ENCODE measurements at regions not wholly inside any gene's neighbourhood (a gene's known extent, or its start where the extent isn't known, plus 50 kb on each side); places are given as distances from the start of the nearest gene placed in this dataset.

- no peaks in the 10 kb centered on the region for H3K36me3 Mint-ChIP-seq
- H3K4me1 Mint-ChIP-seq = no peaks in the 10 kb centered on the region
- DNase-seq (no peak), ATAC-seq (ENCODE audit: low read depth in 2 of 2) (no peak)
- Histone ChIP-seq H3K9me3 (ENCODE audit: control insufficient read depth in 2 of 2, low read length in 2 of 2) (no peaks in the 10 kb centered on the region), H3K4me3 (ENCODE audit: low read depth, low read length) (no peak overlapping the region), H3K27me3 (ENCODE audit: control insufficient read depth, insufficient read depth, low read length) (no peaks in the 10 kb centered on the region), H3K27ac (ENCODE audit: insufficient read depth, low read length, poor library complexity, severe bottlenecking) (no peak overlapping the region), H3K4me1 (ENCODE audit: control insufficient read depth, insufficient read depth, low read length, poor library complexity, severe bottlenecking) (no peaks in the 10 kb centered on the region), H3K36me3 (ENCODE audit: control insufficient read depth, insufficient read depth, low read length) (no peaks in the 10 kb centered on the region)
- H3K9me3 Mint-ChIP-seq = peaks cover 0 to 6% (median 0%) of the 10 kb centered on the region in 7 donors
- no peak overlapping the region for H3K4me3 Mint-ChIP-seq
- H3K27me3 Mint-ChIP-seq = no peaks in the 10 kb centered on the region
- H3K27ac Mint-ChIP-seq = no peak overlapping the region
These were observed 211.3 kb downstream of the CXCL12 start for GRCh38 chr10:44173608-44173894.

GRCh38 chr10:44172883-44173607, 211.9 kb downstream of the CXCL12 start:
- H3K27me3 ChIP-seq (ENCODE audit: control insufficient read depth, insufficient read depth, low read length) = no peaks in the 10 kb centered on the region
- Mint-ChIP-seq H3K27ac (no peak overlapping the region), H3K27me3 (no peaks in the 10 kb centered on the region), H3K4me3 (no peak overlapping the region), H3K4me1 (no peaks in the 10 kb centered on the region), H3K36me3 (no peaks in the 10 kb centered on the region), H3K9me3 (peaks cover 0 to 6% (median 0%) of the 10 kb centered on the region in 7 donors)
- ATAC-seq (ENCODE audit: low read depth in 2 of 2) = no peak
- no peak for DNase-seq
- no peaks in the 10 kb centered on the region for H3K36me3 ChIP-seq (ENCODE audit: control insufficient read depth, insufficient read depth, low read length)
- no peak overlapping the region for H3K27ac ChIP-seq (ENCODE audit: insufficient read depth, low read length, poor library complexity, severe bottlenecking)
- no peak overlapping the region for H3K4me3 ChIP-seq (ENCODE audit: low read depth, low read length)
- no peaks in the 10 kb centered on the region for H3K9me3 ChIP-seq (ENCODE audit: control insufficient read depth in 2 of 2, low read length in 2 of 2)
- no peaks in the 10 kb centered on the region for H3K4me1 ChIP-seq (ENCODE audit: control insufficient read depth, insufficient read depth, low read length, poor library complexity, severe bottlenecking)

- ATAC-seq (ENCODE audit: low read depth in 2 of 2) = no peak
- no peaks in the 10 kb centered on the region for H3K9me3 ChIP-seq (ENCODE audit: control insufficient read depth in 2 of 2, low read length in 2 of 2)
- H3K27me3 ChIP-seq (ENCODE audit: control insufficient read depth, insufficient read depth, low read length) = no peaks in the 10 kb centered on the region
- no peaks in the 10 kb centered on the region for H3K27me3 Mint-ChIP-seq
- H3K27ac ChIP-seq (ENCODE audit: insufficient read depth, low read length, poor library complexity, severe bottlenecking) = no peak overlapping the region
- no peak overlapping the region for H3K4me3 Mint-ChIP-seq
- peaks cover 0 to 6% (median 0%) of the 10 kb centered on the region in 7 donors for H3K9me3 Mint-ChIP-seq
- no peaks in the 10 kb centered on the region for H3K36me3 ChIP-seq (ENCODE audit: control insufficient read depth, insufficient read depth, low read length)
- no peak for DNase-seq
- H3K4me1 Mint-ChIP-seq = no peaks in the 10 kb centered on the region
- H3K36me3 Mint-ChIP-seq = no peaks in the 10 kb centered on the region
- H3K4me1 ChIP-seq (ENCODE audit: control insufficient read depth, insufficient read depth, low read length, poor library complexity, severe bottlenecking) = no peaks in the 10 kb centered on the region
- no peak overlapping the region for H3K27ac Mint-ChIP-seq
- no peak overlapping the region for H3K4me3 ChIP-seq (ENCODE audit: low read depth, low read length)
These were observed 213.1 kb downstream of the CXCL12 start for GRCh38 chr10:44171765-44172164.

- ATAC-seq (ENCODE audit: low read depth in 2 of 2) = no peak
- Mint-ChIP-seq H3K27me3 (no peaks in the 10 kb centered on the region), H3K9me3 (peaks cover 0 to 4% (median 0%) of the 10 kb centered on the region in 7 donors), H3K4me1 (no peaks in the 10 kb centered on the region), H3K4me3 (no peak overlapping the region), H3K36me3 (no peaks in the 10 kb centered on the region), H3K27ac (no peak overlapping the region)
- H3K4me1 ChIP-seq (ENCODE audit: control insufficient read depth, insufficient read depth, low read length, poor library complexity, severe bottlenecking) = no peaks in the 10 kb centered on the region
- no peak overlapping the region for H3K27ac ChIP-seq (ENCODE audit: insufficient read depth, low read length, poor library complexity, severe bottlenecking)
- no peaks in the 10 kb centered on the region for H3K36me3 ChIP-seq (ENCODE audit: control insufficient read depth, insufficient read depth, low read length)
- no peaks in the 10 kb centered on the region for H3K9me3 ChIP-seq (ENCODE audit: control insufficient read depth in 2 of 2, low read length in 2 of 2)
- DNase-seq = no peak
- H3K4me3 ChIP-seq (ENCODE audit: low read depth, low read length) = no peak overlapping the region
- peaks cover 1% of the 10 kb centered on the region for H3K27me3 ChIP-seq (ENCODE audit: control insufficient read depth, insufficient read depth, low read length)
These were observed 216.4 kb downstream of the CXCL12 start for GRCh38 chr10:44168478-44168877.

GRCh38 chr10:44167752-44168151, 217.1 kb downstream of the CXCL12 start:
- peaks cover 1% of the 10 kb centered on the region for H3K27me3 ChIP-seq (ENCODE audit: control insufficient read depth, insufficient read depth, low read length)
- DNase-seq (no peak), ATAC-seq (ENCODE audit: low read depth in 2 of 2) (no peak)
- H3K36me3 ChIP-seq (ENCODE audit: control insufficient read depth, insufficient read depth, low read length) = no peaks in the 10 kb centered on the region
- H3K27ac ChIP-seq (ENCODE audit: insufficient read depth, low read length, poor library complexity, severe bottlenecking) = no peak overlapping the region
- Mint-ChIP-seq H3K27ac (no peak overlapping the region), H3K4me1 (no peaks in the 10 kb centered on the region), H3K36me3 (no peaks in the 10 kb centered on the region), H3K27me3 (no peaks in the 10 kb centered on the region), H3K9me3 (peaks cover 0 to 4% (median 0%) of the 10 kb centered on the region in 7 donors), H3K4me3 (no peak overlapping the region)
- H3K4me1 ChIP-seq (ENCODE audit: control insufficient read depth, insufficient read depth, low read length, poor library complexity, severe bottlenecking) = no peaks in the 10 kb centered on the region
- H3K9me3 ChIP-seq (ENCODE audit: control insufficient read depth in 2 of 2, low read length in 2 of 2) = no peaks in the 10 kb centered on the region
- no peak overlapping the region for H3K4me3 ChIP-seq (ENCODE audit: low read depth, low read length)

- H3K4me3 ChIP-seq (ENCODE audit: low read depth, low read length) = no peak overlapping the region
- ATAC-seq (ENCODE audit: low read depth in 2 of 2) = no peak
- Mint-ChIP-seq H3K36me3 (no peaks in the 10 kb centered on the region), H3K4me3 (no peak overlapping the region), H3K27me3 (no peaks in the 10 kb centered on the region), H3K4me1 (no peaks in the 10 kb centered on the region), H3K9me3 (peaks cover 0 to 3% (median 0%) of the 10 kb centered on the region in 7 donors), H3K27ac (no peak overlapping the region)
- no peak for DNase-seq
- H3K36me3 ChIP-seq (ENCODE audit: control insufficient read depth, insufficient read depth, low read length) = no peaks in the 10 kb centered on the region
- no peaks in the 10 kb centered on the region for H3K9me3 ChIP-seq (ENCODE audit: control insufficient read depth in 2 of 2, low read length in 2 of 2)
- H3K4me1 ChIP-seq (ENCODE audit: control insufficient read depth, insufficient read depth, low read length, poor library complexity, severe bottlenecking) = no peaks in the 10 kb centered on the region
- H3K27ac ChIP-seq (ENCODE audit: insufficient read depth, low read length, poor library complexity, severe bottlenecking) = no peak overlapping the region
- peaks cover 1% of the 10 kb centered on the region for H3K27me3 ChIP-seq (ENCODE audit: control insufficient read depth, insufficient read depth, low read length)
These were observed 218.5 kb downstream of the CXCL12 start for GRCh38 chr10:44166441-44166840.

GRCh38 chr10:44164251-44164956, 220.5 kb downstream of the CXCL12 start:
- H3K4me3 ChIP-seq (ENCODE audit: low read depth, low read length) = no peak overlapping the region

GRCh38 chr10:44161184-44161583, 223.7 kb downstream of the CXCL12 start:
- H3K4me1 Mint-ChIP-seq = no peaks in the 10 kb centered on the region
- H3K4me3 Mint-ChIP-seq = no peak overlapping the region
- no peak overlapping the region for H3K27ac Mint-ChIP-seq
- DNase-seq (no peak), ATAC-seq (ENCODE audit: low read depth in 2 of 2) (no peak)
- peaks cover 2% of the 10 kb centered on the region for H3K27me3 Mint-ChIP-seq
- no peaks in the 10 kb centered on the region for H3K36me3 Mint-ChIP-seq
- Histone ChIP-seq H3K27ac (ENCODE audit: insufficient read depth, low read length, poor library complexity, severe bottlenecking) (no peak overlapping the region), H3K9me3 (ENCODE audit: control insufficient read depth in 2 of 2, low read length in 2 of 2) (no peaks in the 10 kb centered on the region), H3K4me3 (ENCODE audit: low read depth, low read length) (no peak overlapping the region), H3K4me1 (ENCODE audit: control insufficient read depth, insufficient read depth, low read length, poor library complexity, severe bottlenecking) (no peaks in the 10 kb centered on the region), H3K36me3 (ENCODE audit: control insufficient read depth, insufficient read depth, low read length) (no peaks in the 10 kb centered on the region), H3K27me3 (ENCODE audit: control insufficient read depth, insufficient read depth, low read length) (peaks cover 1% of the 10 kb centered on the region)
- H3K9me3 Mint-ChIP-seq = peaks cover 0 to 4% (median 0%) of the 10 kb centered on the region in 7 donors

More at GRCh38 chr10:44164251-44164956, 220.5 kb downstream of the CXCL12 start:
- H3K27ac ChIP-seq (ENCODE audit: insufficient read depth, low read length, poor library complexity, severe bottlenecking) = no peak overlapping the region
- no peaks in the 10 kb centered on the region for H3K36me3 ChIP-seq (ENCODE audit: control insufficient read depth, insufficient read depth, low read length)
- Mint-ChIP-seq H3K4me1 (no peaks in the 10 kb centered on the region), H3K36me3 (no peaks in the 10 kb centered on the region), H3K4me3 (no peak overlapping the region), H3K27me3 (no peaks in the 10 kb centered on the region), H3K9me3 (peaks cover 0 to 3% (median 0%) of the 10 kb centered on the region in 7 donors), H3K27ac (no peak overlapping the region)
- no peak for ATAC-seq (ENCODE audit: low read depth in 2 of 2)
- H3K9me3 ChIP-seq (ENCODE audit: control insufficient read depth in 2 of 2, low read length in 2 of 2) = no peaks in the 10 kb centered on the region
- H3K27me3 ChIP-seq (ENCODE audit: control insufficient read depth, insufficient read depth, low read length) = peaks cover 1% of the 10 kb centered on the region
- no peak for DNase-seq
- H3K4me1 ChIP-seq (ENCODE audit: control insufficient read depth, insufficient read depth, low read length, poor library complexity, severe bottlenecking) = no peaks in the 10 kb centered on the region
